IMR-90 (cell line): ENCODE measurements at regions not wholly inside any gene's neighbourhood (a gene's known extent, or its start where the extent isn't known, plus 50 kb on each side); places are given as distances from the start of the nearest gene placed in this dataset.

ENCODE experiments used
- ATAC-seq: fragments of 200-7000 bp; cut with Tn5 transposase; 2 replicates; pipeline ENCODE4 v1.9.1; 2020; ENCODE audit warnings: low read depth, mild to moderate bottlenecking, moderate library complexity
- BruUV-seq: library from RNA; stranded (reverse); fragments of 400-500 nt; replicated peaks from 2 replicates; lab custom pipeline; 2021; lab: Mats Ljungman, UMichigan
- CTCF ChIA-PET: fragments of 300-600 bp; formaldehyde crosslinking; extraction: SDS; loops from one replicate; lab custom pipeline; 2021; ENCODE audit warnings: antibody characterized with exemption; lab: Yijun Ruan, JAX
- POLR2A ChIA-PET: fragments of 300-600 bp; sonication (Branson Sonifier 250); formaldehyde crosslinking; loops from one replicate; lab custom pipeline; 2022; ENCODE audit warnings: antibody characterized with exemption; ENCODE audit not compliant: unreplicated experiment; lab: Charles Lee
- DNase-seq: peaks from one replicate; pipeline ENCODE4 v3.0.0; 2013
- H2AFZ ChIP-seq: replicated peaks from 2 replicates; pipeline ENCODE3; 2013; ENCODE audit warnings: low read length, mild to moderate bottlenecking; ENCODE audit not compliant: poor library complexity
- H2AK5ac ChIP-seq: 2 replicates; pipeline ENCODE4 v1.6.1; 2013; ENCODE audit warnings: low read depth, low read length, inconsistent platforms
- H2AK9ac ChIP-seq: replicated peaks from 2 replicates; pipeline ENCODE3; 2013; ENCODE audit warnings: mild to moderate bottlenecking, low read depth, low read length, moderate library complexity; ENCODE audit not compliant: poor library complexity
- H2BK120ac ChIP-seq: 2 replicates; pipeline ENCODE4 v1.6.1; 2013; ENCODE audit warnings: low read depth, low read length, inconsistent platforms
- H2BK15ac ChIP-seq: 3 replicates; pipeline ENCODE4 v1.6.1; 2013; ENCODE audit warnings: low read depth, low read length, inconsistent platforms
- H2BK20ac ChIP-seq: 2 replicates; pipeline ENCODE4 v1.6.1; 2013; ENCODE audit warnings: low read depth, mild to moderate bottlenecking, inconsistent platforms, low read length, moderate library complexity
- H2BK5ac ChIP-seq: 2 replicates; pipeline ENCODE4 v1.6.1; 2013; ENCODE audit warnings: mild to moderate bottlenecking, low read depth, low read length, inconsistent platforms; ENCODE audit not compliant: poor library complexity, severe bottlenecking
- H3K14ac ChIP-seq: replicated peaks from 2 replicates; pipeline ENCODE4 v1.6.1; 2013; ENCODE audit warnings: low read depth, low read length, inconsistent platforms
- H3K18ac ChIP-seq: 2 replicates; pipeline ENCODE4 v1.6.1; 2013; ENCODE audit warnings: low read depth, low read length, control low read depth
- H3K23ac ChIP-seq: 2 replicates; pipeline ENCODE4 v1.6.1; 2013; ENCODE audit warnings: low read depth, low read length, inconsistent platforms
- H3K27ac ChIP-seq: 2 replicates; pipeline ENCODE4 v1.5.1; 2013; ENCODE audit warnings: mild to moderate bottlenecking, control low read depth, low read length; ENCODE audit not compliant: insufficient read depth
- H3K27me3 ChIP-seq: 2 replicates; pipeline ENCODE4 v1.6.1; 2013; ENCODE audit warnings: low read length; ENCODE audit not compliant: control insufficient read depth, insufficient read depth
- H3K36me3 ChIP-seq: 2 replicates; pipeline ENCODE4 v1.6.1; 2013; ENCODE audit warnings: low read length, mixed read lengths; ENCODE audit not compliant: control insufficient read depth, insufficient read depth
- H3K4ac ChIP-seq: 2 replicates; pipeline ENCODE4 v1.6.1; 2013; ENCODE audit warnings: low read depth, low read length, inconsistent platforms
- H3K4me1 ChIP-seq: 2 replicates; pipeline ENCODE4 v1.6.1; 2013; ENCODE audit warnings: low read length, mixed read lengths; ENCODE audit not compliant: control insufficient read depth, insufficient read depth
- H3K4me2 ChIP-seq: 2 replicates; pipeline ENCODE4 v1.6.1; 2013; ENCODE audit warnings: low read depth, mild to moderate bottlenecking, control low read depth, low read length, moderate library complexity
- H3K4me3 ChIP-seq: 2 replicates; pipeline ENCODE4 v1.5.1; 2013; ENCODE audit warnings: low read depth, mild to moderate bottlenecking, control low read depth, low read length, moderate library complexity; ENCODE audit not compliant: insufficient read depth
- H3K56ac ChIP-seq: 2 replicates; pipeline ENCODE4 v1.6.1; 2013; ENCODE audit warnings: low read length, inconsistent platforms; ENCODE audit not compliant: insufficient read depth; ENCODE audit errors: extremely low read depth
- H3K79me1 ChIP-seq, 2 experiments: 2 replicates each; pipeline ENCODE4 v1.6.1; 2013; ENCODE audit warnings: low read length in 2 of 2, inconsistent platforms in 1 of 2, low read depth in 1 of 2
- H3K9ac ChIP-seq: 2 replicates; pipeline ENCODE4 v1.6.1; 2013; ENCODE audit warnings: low read depth, low read length, control low read depth
- H3K9me1 ChIP-seq: 2 replicates; pipeline ENCODE4 v1.6.1; 2013; ENCODE audit warnings: low read length, inconsistent platforms; ENCODE audit not compliant: insufficient read depth
- H3K9me3 ChIP-seq: 2 replicates; pipeline ENCODE4 v1.6.1; 2013; ENCODE audit warnings: low read length; ENCODE audit not compliant: control insufficient read depth, insufficient read depth
- H4K20me1 ChIP-seq: 2 replicates; pipeline ENCODE4 v1.6.1; 2013; ENCODE audit warnings: low read length, inconsistent platforms; ENCODE audit not compliant: insufficient read depth
- H4K5ac ChIP-seq: 2 replicates; pipeline ENCODE4 v1.6.1; 2013; ENCODE audit warnings: mild to moderate bottlenecking, low read depth, low read length, control low read depth
- H4K8ac ChIP-seq, 2 experiments: 2 replicates each; pipeline ENCODE4 v1.6.1; 2013; ENCODE audit warnings: low read depth in 2 of 2, low read length in 2 of 2, control low read depth in 1 of 2, inconsistent platforms in 1 of 2
- H4K91ac ChIP-seq: 2 replicates; pipeline ENCODE4 v1.6.1; 2013; ENCODE audit warnings: low read depth, low read length, inconsistent platforms; ENCODE audit not compliant: insufficient read depth
- BHLHE40 ChIP-seq: fragments of 150-350 bp; IDR thresholded peaks from 2 replicates; pipeline ENCODE4 v1.6.1; 2016; ENCODE audit warnings: mild to moderate bottlenecking, low read depth, low read length
- CEBPB ChIP-seq: IDR thresholded peaks from 2 replicates; pipeline ENCODE4 v1.6.1; 2012; ENCODE audit warnings: low read depth, low read length, improper control_type of control experiment
- CHD1 ChIP-seq: IDR thresholded peaks from 2 replicates; pipeline ENCODE4 v1.6.1; 2012; ENCODE audit warnings: low read depth, low read length, improper control_type of control experiment
- FOS ChIP-seq: fragments of 150-350 bp; IDR thresholded peaks from 2 replicates; pipeline ENCODE4 v1.6.1; 2016; ENCODE audit warnings: low read depth, low read length
- MAFK ChIP-seq: IDR thresholded peaks from 2 replicates; pipeline ENCODE4 v1.6.1; 2012; ENCODE audit warnings: low read depth, low read length, improper control_type of control experiment
- MAZ ChIP-seq: IDR thresholded peaks from 2 replicates; pipeline ENCODE4 v1.6.1; 2012; ENCODE audit warnings: low read depth, mild to moderate bottlenecking, low read length, improper control_type of control experiment, moderate library complexity, borderline replicate concordance
- MXI1 ChIP-seq: IDR thresholded peaks from 2 replicates; pipeline ENCODE4 v1.6.1; 2012; ENCODE audit warnings: low read depth, mild to moderate bottlenecking, low read length, moderate library complexity, borderline replicate concordance
- NFE2L2 ChIP-seq: fragments of 150-350 bp; IDR thresholded peaks from 2 replicates; pipeline ENCODE4 v1.6.1; 2016; ENCODE audit warnings: low read depth, mild to moderate bottlenecking, low read length
- POLR2A ChIP-seq: IDR thresholded peaks from 2 replicates; pipeline ENCODE4 v1.6.1; 2012; ENCODE audit warnings: mild to moderate bottlenecking, low read depth, low read length
- RAD21 ChIP-seq: IDR thresholded peaks from 2 replicates; pipeline ENCODE4 v1.6.1; 2012; ENCODE audit warnings: low read length, improper control_type of control experiment
- RCOR1 ChIP-seq: IDR thresholded peaks from 2 replicates; pipeline ENCODE4 v1.6.1; 2012; ENCODE audit warnings: mild to moderate bottlenecking, low read length, improper control_type of control experiment; ENCODE audit not compliant: insufficient replicate concordance
- RFX5 ChIP-seq: IDR thresholded peaks from 2 replicates; pipeline ENCODE4 v1.8.0; 2012; ENCODE audit warnings: low read depth, mild to moderate bottlenecking, low read length, moderate library complexity
- SMC3 ChIP-seq: fragments of 150-350 bp; IDR thresholded peaks from 2 replicates; pipeline ENCODE4 v1.6.1; 2016; ENCODE audit warnings: low read depth, mild to moderate bottlenecking, antibody characterized with exemption, low read length, moderate library complexity
- WGBS, 2 experiments: methylation state at CpG; one replicate each; pipeline versions ENCODE4 v1.1.5 to v1.1.7; 2013; ENCODE audit warnings: missing lambda C conversion rate in 2 of 2; ENCODE audit not compliant: insufficient read length in 1 of 2; ENCODE audit errors: extremely low coverage in 2 of 2; 5-methylcytosine and 5-hydroxymethylcytosine counted together
- dilution Hi-C: fragments of 300-500 bp; cut with HindIII; formaldehyde crosslinking; loops from one replicate; pipeline ENCODE4 v1.14.3; 2018; ENCODE audit warnings: low sequenced_read_pairs; ENCODE audit not compliant: unreplicated experiment
- in situ Hi-C: fragments of 300-500 bp; cut with MboI; formaldehyde crosslinking; loops from 3 replicates; pipeline ENCODE4 v1.14.3; 2019; ENCODE audit warnings: low sequenced_read_pairs, inconsistent platforms, mixed read lengths
- intact Hi-C: fragments of 100-400 bp; cut with micrococcal nuclease; formaldehyde crosslinking; loops from 2 replicates; pipeline ENCODE4 v1.10.0; 2022
- TF ChIP-seq, protein P1 (sequence below): fragments of 150-350 bp; IDR thresholded peaks from 2 replicates; pipeline ENCODE4 v1.6.1; 2017; ENCODE audit warnings: mild to moderate bottlenecking, antibody characterized with exemption, low read length, low read depth
- TF ChIP-seq, protein P2 (sequence below): fragments of 150-350 bp; IDR thresholded peaks from 2 replicates; pipeline ENCODE4 v1.6.1; 2016; ENCODE audit warnings: low read depth, mild to moderate bottlenecking, low read length, moderate library complexity, borderline replicate concordance
- TF ChIP-seq, protein P3 (sequence below): conservative IDR thresholded peaks from 2 replicates; pipeline ENCODE4 v1.5.1; 2012; ENCODE audit warnings: mild to moderate bottlenecking, low read depth, low read length, improper control_type of control experiment

DNA sequence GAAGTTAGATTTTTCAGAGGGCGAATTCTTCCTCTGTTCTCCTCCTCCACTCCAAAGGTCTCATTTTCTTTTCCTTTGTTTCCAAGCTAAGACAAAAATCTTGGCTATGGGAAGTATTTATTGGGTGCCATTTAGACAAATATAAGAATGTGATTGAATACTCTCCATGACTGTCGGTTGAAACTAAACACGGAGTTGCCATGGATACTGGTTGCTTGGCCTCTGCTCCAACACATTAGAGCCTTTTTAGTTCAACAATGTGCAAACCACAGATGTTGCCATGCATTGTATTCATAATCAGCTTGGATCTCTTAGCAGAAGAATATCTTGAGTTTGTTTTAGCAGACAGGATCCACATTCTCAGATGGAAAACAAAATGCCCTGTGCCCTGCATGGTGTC lies 366.5 kb upstream of the LCORL start:
- Histone ChIP-seq H3K79me1 (no peaks in the 10 kb centered on the region), H2BK120ac (no peak overlapping the region), H3K14ac (no peak overlapping the region), H4K91ac (no peak overlapping the region), H3K56ac (no peak overlapping the region), H2AK5ac (no peak overlapping the region), H3K36me3 (no peaks in the 10 kb centered on the region), H2AFZ (no peak overlapping the region), H4K5ac (no peak overlapping the region), H3K9me3 (peaks cover 8% of the 10 kb centered on the region), H2BK20ac (no peak overlapping the region), H3K4ac (no peak overlapping the region), H3K27ac (no peak overlapping the region), H3K9ac (no peak overlapping the region), H2BK15ac (no peak overlapping the region), H3K4me3 (no peak overlapping the region), H3K18ac (no peak overlapping the region), H4K20me1 (no peaks in the 10 kb centered on the region), H2AK9ac (no peak overlapping the region), H3K4me2 (no peak overlapping the region), H3K4me1 (no peaks in the 10 kb centered on the region), H3K9me1 (no peaks in the 10 kb centered on the region), H3K23ac (no peak overlapping the region), H4K8ac (no peak overlapping the region), H2BK5ac (no peak overlapping the region), H3K27me3 (no peaks in the 10 kb centered on the region)
- dilution Hi-C loops, result no loop called here
- BruUV-seq, result no TSS peak
- ChIA-PET CTCF (no interaction called here), POLR2A (no interaction called here)
- intact Hi-C loops, result no loop called here
- no peak for DNase-seq
- no peak for ATAC-seq
- TF ChIP-seq FOS, result no peak
- no peak for TF ChIP-seq MAFK
- no peak for TF ChIP-seq MAZ
- TF ChIP-seq RFX5, result no peak
- TF ChIP-seq, protein P1, sequence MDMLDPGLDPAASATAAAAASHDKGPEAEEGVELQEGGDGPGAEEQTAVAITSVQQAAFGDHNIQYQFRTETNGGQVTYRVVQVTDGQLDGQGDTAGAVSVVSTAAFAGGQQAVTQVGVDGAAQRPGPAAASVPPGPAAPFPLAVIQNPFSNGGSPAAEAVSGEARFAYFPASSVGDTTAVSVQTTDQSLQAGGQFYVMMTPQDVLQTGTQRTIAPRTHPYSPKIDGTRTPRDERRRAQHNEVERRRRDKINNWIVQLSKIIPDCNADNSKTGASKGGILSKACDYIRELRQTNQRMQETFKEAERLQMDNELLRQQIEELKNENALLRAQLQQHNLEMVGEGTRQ, result no peak
- TF ChIP-seq MXI1, result no peak
- TF ChIP-seq RAD21, result no peak
- no peak for TF ChIP-seq RCOR1
- TF ChIP-seq SMC3, result no peak
- TF ChIP-seq CEBPB, result no peak
- TF ChIP-seq, protein P2, sequence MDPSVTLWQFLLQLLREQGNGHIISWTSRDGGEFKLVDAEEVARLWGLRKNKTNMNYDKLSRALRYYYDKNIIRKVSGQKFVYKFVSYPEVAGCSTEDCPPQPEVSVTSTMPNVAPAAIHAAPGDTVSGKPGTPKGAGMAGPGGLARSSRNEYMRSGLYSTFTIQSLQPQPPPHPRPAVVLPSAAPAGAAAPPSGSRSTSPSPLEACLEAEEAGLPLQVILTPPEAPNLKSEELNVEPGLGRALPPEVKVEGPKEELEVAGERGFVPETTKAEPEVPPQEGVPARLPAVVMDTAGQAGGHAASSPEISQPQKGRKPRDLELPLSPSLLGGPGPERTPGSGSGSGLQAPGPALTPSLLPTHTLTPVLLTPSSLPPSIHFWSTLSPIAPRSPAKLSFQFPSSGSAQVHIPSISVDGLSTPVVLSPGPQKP, result no peak
- TF ChIP-seq, protein P3, sequence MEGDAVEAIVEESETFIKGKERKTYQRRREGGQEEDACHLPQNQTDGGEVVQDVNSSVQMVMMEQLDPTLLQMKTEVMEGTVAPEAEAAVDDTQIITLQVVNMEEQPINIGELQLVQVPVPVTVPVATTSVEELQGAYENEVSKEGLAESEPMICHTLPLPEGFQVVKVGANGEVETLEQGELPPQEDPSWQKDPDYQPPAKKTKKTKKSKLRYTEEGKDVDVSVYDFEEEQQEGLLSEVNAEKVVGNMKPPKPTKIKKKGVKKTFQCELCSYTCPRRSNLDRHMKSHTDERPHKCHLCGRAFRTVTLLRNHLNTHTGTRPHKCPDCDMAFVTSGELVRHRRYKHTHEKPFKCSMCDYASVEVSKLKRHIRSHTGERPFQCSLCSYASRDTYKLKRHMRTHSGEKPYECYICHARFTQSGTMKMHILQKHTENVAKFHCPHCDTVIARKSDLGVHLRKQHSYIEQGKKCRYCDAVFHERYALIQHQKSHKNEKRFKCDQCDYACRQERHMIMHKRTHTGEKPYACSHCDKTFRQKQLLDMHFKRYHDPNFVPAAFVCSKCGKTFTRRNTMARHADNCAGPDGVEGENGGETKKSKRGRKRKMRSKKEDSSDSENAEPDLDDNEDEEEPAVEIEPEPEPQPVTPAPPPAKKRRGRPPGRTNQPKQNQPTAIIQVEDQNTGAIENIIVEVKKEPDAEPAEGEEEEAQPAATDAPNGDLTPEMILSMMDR, result no peak
- TF ChIP-seq BHLHE40, result no peak
- no peak for TF ChIP-seq NFE2L2
- no peak for TF ChIP-seq CHD1
- no peak for TF ChIP-seq POLR2A
- in situ Hi-C loops, result no loop called here
- WGBS, 2 experiments, result no CpG with 5 or more reads among the region's 3 CpGs
